ENCODE measurements at regions not wholly inside any gene's neighbourhood (a gene's known extent, or its start where the extent isn't known, plus 50 kb on each side); places are given as distances from the start of the nearest gene placed in this dataset.

- no peak for DNase-seq
These were observed 54.9 kb upstream of the RFC3 start for GRCh38 chr13:33763021-33763420.

- DNase-seq: no peak
These were observed 53.2 kb upstream of the RFC3 start for GRCh38 chr13:33764716-33765115.

- no peak for DNase-seq
These were observed 51.4 kb upstream of the RFC3 start for GRCh38 chr13:33766329-33767123.

- DNase-seq: no peak
These were observed 50.8 kb upstream of the RFC3 start for GRCh38 chr13:33767140-33767539.
